CD14-positive monocyte (primary cell): ENCODE measurements at regions not wholly inside any gene's neighbourhood (a gene's known extent, or its start where the extent isn't known, plus 50 kb on each side); places are given as distances from the start of the nearest gene placed in this dataset.
A peak's percentile ranks its signal among the peaks of the same experiment; 100 is the strongest.

ENCODE experiments used
- DNase-seq, 3 donors: peaks; one replicate each; pipeline ENCODE4 v3.0.0-alpha.2; 2011 to 2022
- H2AFZ ChIP-seq: 2 replicates; pipeline ENCODE4 v1.6.0; 2012; ENCODE audit warnings: mild to moderate bottlenecking, low read depth, low read length, inconsistent platforms; ENCODE audit not compliant: insufficient read depth, poor library complexity, severe bottlenecking
- H3K27ac ChIP-seq, 2 donors: 1 replicate in 1 of 2; 2 replicates in 1 of 2; pipeline ENCODE4 v1.5.1; 2012 to 2013; ENCODE audit warnings: low read length in 2 of 2, control low read depth in 1 of 2, inconsistent platforms in 1 of 2, low read depth in 1 of 2, mild to moderate bottlenecking in 1 of 2
- H3K27me3 ChIP-seq, 2 donors: one replicate each; pipeline versions ENCODE4 v1.6.0 to v1.6.1; 2011 to 2013; ENCODE audit warnings: low read length in 2 of 2; ENCODE audit not compliant: control insufficient read depth in 2 of 2, insufficient read depth in 2 of 2
- H3K36me3 ChIP-seq, 2 donors: replicated peaks in 1 of 2; 1 replicate in 1 of 2; 2 replicates in 1 of 2; pipeline versions ENCODE4 v1.5.1 to v1.6.1; 2012 to 2013; ENCODE audit warnings: low read length in 2 of 2, control low read depth in 1 of 2, inconsistent platforms in 1 of 2, mild to moderate bottlenecking in 1 of 2; ENCODE audit not compliant: insufficient read depth in 2 of 2, control insufficient read depth in 1 of 2
- H3K4me1 ChIP-seq, 2 donors: 1 replicate in 1 of 2; 2 replicates in 1 of 2; pipeline versions ENCODE4 v1.5.1 to v1.6.1; 2012 to 2013; ENCODE audit warnings: low read length in 2 of 2, control low read depth in 1 of 2, inconsistent platforms in 1 of 2, mild to moderate bottlenecking in 1 of 2, moderate library complexity in 1 of 2; ENCODE audit not compliant: insufficient read depth in 2 of 2, control insufficient read depth in 1 of 2
- H3K4me2 ChIP-seq: replicated peaks from 2 replicates; pipeline ENCODE3; 2012; ENCODE audit warnings: low read length, moderate library complexity, mild to moderate bottlenecking; ENCODE audit not compliant: poor library complexity, severe bottlenecking; ENCODE audit errors: extremely low read depth
- H3K4me3 ChIP-seq, 3 experiments: fragments of 200-600 bp in 1 of 3; sonication (generic) in 1 of 3; replicated peaks in 1 of 3; 1 replicate in 2 of 3; 2 replicates in 1 of 3; pipeline ENCODE4 v1.5.1; 2011 to 2013; ENCODE audit warnings: low read length in 3 of 3, mild to moderate bottlenecking in 3 of 3, control low read depth in 2 of 3, low read depth in 2 of 3, inconsistent platforms in 1 of 3, moderate library complexity in 1 of 3
- H3K79me2 ChIP-seq: 2 replicates; pipeline ENCODE4 v1.6.0; 2012; ENCODE audit warnings: mild to moderate bottlenecking, control low read depth, inconsistent platforms, low read length, moderate library complexity; ENCODE audit not compliant: insufficient read depth
- H3K9ac ChIP-seq: 2 replicates; pipeline ENCODE4 v1.6.0; 2017; ENCODE audit warnings: low read length, mild to moderate bottlenecking; ENCODE audit not compliant: insufficient read depth, poor library complexity, severe bottlenecking
- H3K9me3 ChIP-seq, 2 donors: replicated peaks in 1 of 2; 1 replicate in 1 of 2; 2 replicates in 1 of 2; pipeline versions ENCODE4 v1.5.1 to v1.6.1; 2012 to 2013; ENCODE audit warnings: low read length in 2 of 2, control low read depth in 1 of 2; ENCODE audit not compliant: control insufficient read depth in 1 of 2, insufficient read depth in 1 of 2
- H4K20me1 ChIP-seq: 2 replicates; pipeline ENCODE4 v1.6.0; 2012; ENCODE audit warnings: mild to moderate bottlenecking, low read length, control low read depth, moderate library complexity; ENCODE audit not compliant: insufficient read depth
- H3K27ac Mint-ChIP-seq, 7 donors: one replicate each; pipeline ENCODE4 v1.8.0; 2020; ENCODE audit warnings: mild to moderate bottlenecking in 7 of 7, mixed read lengths in 7 of 7, moderate library complexity in 6 of 7, inconsistent platforms in 2 of 7
- H3K27me3 Mint-ChIP-seq, 3 donors: one replicate each; pipeline ENCODE4 v1.8.0; 2021 to 2022; ENCODE audit warnings: low read depth in 3 of 3, mild to moderate bottlenecking in 3 of 3, mixed read lengths in 3 of 3, moderate library complexity in 3 of 3, inconsistent platforms in 1 of 3
- H3K36me3 Mint-ChIP-seq, 2 donors: one replicate each; pipeline ENCODE4 v1.8.0; 2020; ENCODE audit warnings: mixed read lengths in 2 of 2, inconsistent platforms in 1 of 2, mild to moderate bottlenecking in 1 of 2
- H3K4me1 Mint-ChIP-seq: one replicate; pipeline ENCODE4 v1.8.0; 2020; ENCODE audit warnings: mild to moderate bottlenecking, mixed read lengths
- H3K4me3 Mint-ChIP-seq, 2 donors: one replicate each; pipeline ENCODE4 v1.8.0; 2020; ENCODE audit warnings: mild to moderate bottlenecking in 2 of 2, mixed read lengths in 2 of 2, moderate library complexity in 1 of 2
- H3K9me3 Mint-ChIP-seq, 7 donors: one replicate each; pipeline ENCODE4 v1.8.0; 2020 to 2022; ENCODE audit warnings: mixed read lengths in 7 of 7, mild to moderate bottlenecking in 6 of 7, moderate library complexity in 6 of 7, inconsistent platforms in 2 of 7
- CTCF ChIP-seq: fragments of 200-600 bp; IDR thresholded peaks from one replicate; pipeline ENCODE4 v1.8.0; 2022; ENCODE audit warnings: antibody characterized with exemption, mild to moderate bottlenecking
- WGBS: methylation state at CpG from one replicate; pipeline ENCODE4 v1.1.5; 2013; ENCODE audit warnings: missing lambda C conversion rate; ENCODE audit not compliant: insufficient coverage; 5-methylcytosine and 5-hydroxymethylcytosine counted together
- intact Hi-C, 2 donors: fragments of 100-400 bp; cut with micrococcal nuclease; formaldehyde crosslinking; loops; one replicate each; pipeline versions ENCODE4 v1.15.0 to v1.15.1; 2023

DNA sequence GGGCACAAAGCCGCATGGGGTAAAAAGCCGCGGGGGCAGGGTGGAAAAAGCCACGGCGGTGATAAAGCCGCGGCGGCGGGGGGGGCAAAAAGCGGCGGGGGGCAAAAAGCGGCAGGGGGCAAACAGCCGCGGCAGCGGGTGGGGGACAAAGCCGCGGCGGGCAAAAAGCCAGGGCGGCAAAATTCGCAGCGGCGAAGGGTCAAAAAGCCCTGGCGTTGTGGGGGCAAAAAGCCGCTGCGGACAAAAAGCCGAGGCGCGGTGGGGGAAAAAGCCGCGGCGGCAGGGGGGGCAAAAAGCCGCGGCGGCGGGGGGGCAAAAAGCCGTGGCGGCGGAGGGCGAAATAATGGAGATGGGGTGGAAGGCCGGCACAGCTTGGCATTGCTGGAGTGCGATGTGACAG lies 3902.9 kb downstream of the SRGAP2C start:
- Mint-ChIP-seq H3K4me3 (no peak overlapping the region), H3K27me3 (peaks cover 0 to 8% (median 0%) of the 10 kb centered on the region in 3 donors), H3K4me1 (no peaks in the 10 kb centered on the region), H3K36me3 (no peaks in the 10 kb centered on the region), H3K27ac (no peak overlapping the region), H3K9me3 (peaks cover 18 to 39% (median 28%) of the 10 kb centered on the region in 7 donors)
- Histone ChIP-seq H3K27me3 (no peaks in the 10 kb centered on the region), H3K4me1 (no peaks in the 10 kb centered on the region), H3K4me3 (no peak overlapping the region), H4K20me1 (no peaks in the 10 kb centered on the region), H2AFZ (no peak overlapping the region), H3K27ac (no peak overlapping the region), H3K36me3 (no peaks in the 10 kb centered on the region), H3K79me2 (no peaks in the 10 kb centered on the region), H3K9me3 (peaks cover 31 to 42% of the 10 kb centered on the region in 2 donors), H3K9ac (no peak overlapping the region), H3K4me2 (no peak overlapping the region)
- WGBS, result 58% methylated on average over 21 of the region's 41 CpGs
- intact Hi-C loops, result no loop called here
- no peak for DNase-seq
- no peak for TF ChIP-seq CTCF

- Histone ChIP-seq H3K36me3 (no peaks in the 10 kb centered on the region), H3K4me2 (no peak overlapping the region), H3K27ac (no peak overlapping the region), H3K4me1 (no peaks in the 10 kb centered on the region), H4K20me1 (no peaks in the 10 kb centered on the region), H3K9me3 (peaks cover 26 to 39% of the 10 kb centered on the region in 2 donors), H2AFZ (no peak overlapping the region), H3K27me3 (no peaks in the 10 kb centered on the region), H3K9ac (no peak overlapping the region), H3K4me3 (no peak overlapping the region), H3K79me2 (no peaks in the 10 kb centered on the region)
- H3K9me3 Mint-ChIP-seq, result peaks cover 22 to 50% (median 40%) of the 10 kb centered on the region in 7 donors
- no peaks in the 10 kb centered on the region for H3K36me3 Mint-ChIP-seq
- intact Hi-C loops, result no loop called here
- 58% methylated on average over 85 of the region's 93 CpGs for WGBS
- no peaks in the 10 kb centered on the region for H3K4me1 Mint-ChIP-seq
- peak overlapping the region in 1 of 7 donors; percentile 53 for H3K27ac Mint-ChIP-seq
- H3K27me3 Mint-ChIP-seq, result peaks cover 0 to 2% (median 2%) of the 10 kb centered on the region in 3 donors
- H3K4me3 Mint-ChIP-seq, result no peak overlapping the region
- no peak for TF ChIP-seq CTCF
- DNase-seq, result no peak
These were observed 3933.6 kb downstream of the SRGAP2C start for GRCh38 chr1:125118147-125118993.
